H9 (cell line): ENCODE measurements at regions not wholly inside any gene's neighbourhood (a gene's known extent, or its start where the extent isn't known, plus 50 kb on each side); places are given as distances from the start of the nearest gene placed in this dataset.

ENCODE experiments used
- DNase-seq: peaks from one replicate; pipeline ENCODE4 v3.0.0-alpha.2; 2017
- H2AFZ ChIP-seq: one replicate; pipeline ENCODE4 v1.6.1; 2013; ENCODE audit warnings: mild to moderate bottlenecking, low read length, control low read depth, moderate library complexity
- H2AK5ac ChIP-seq: 2 replicates; pipeline ENCODE4 v1.6.1; 2013; ENCODE audit warnings: low read length, control low read depth, mixed read lengths; ENCODE audit not compliant: insufficient read length
- H2BK120ac ChIP-seq: one replicate; pipeline ENCODE4 v1.6.1; 2013; ENCODE audit warnings: low read depth, mild to moderate bottlenecking, low read length, control low read depth, inconsistent platforms; ENCODE audit not compliant: poor library complexity, severe bottlenecking
- H2BK12ac ChIP-seq: 2 replicates; pipeline ENCODE4 v1.6.1; 2013; ENCODE audit warnings: low read length, control low read depth, mixed read lengths, low read depth; ENCODE audit not compliant: insufficient read length
- H2BK15ac ChIP-seq: 2 replicates; pipeline ENCODE4 v1.6.1; 2013; ENCODE audit warnings: low read depth, low read length, control low read depth
- H2BK20ac ChIP-seq: one replicate; pipeline ENCODE4 v1.6.1; 2013; ENCODE audit warnings: low read depth, mild to moderate bottlenecking, low read length, control low read depth, inconsistent platforms; ENCODE audit not compliant: poor library complexity, severe bottlenecking
- H2BK5ac ChIP-seq: 2 replicates; pipeline ENCODE4 v1.6.1; 2013; ENCODE audit warnings: low read length, control low read depth, mixed read lengths; ENCODE audit not compliant: insufficient read length
- H3K14ac ChIP-seq: 2 replicates; pipeline ENCODE4 v1.6.1; 2013; ENCODE audit warnings: low read length, control low read depth; ENCODE audit not compliant: insufficient read depth
- H3K18ac ChIP-seq: 2 replicates; pipeline ENCODE4 v1.6.1; 2013; ENCODE audit warnings: low read depth, mild to moderate bottlenecking, mixed read lengths, low read length, control low read depth; ENCODE audit not compliant: insufficient read length
- H3K23ac ChIP-seq: 2 replicates; pipeline ENCODE4 v1.6.1; 2013; ENCODE audit warnings: low read length, control low read depth, mixed read lengths, low read depth; ENCODE audit not compliant: insufficient read length
- H3K23me2 ChIP-seq: 2 replicates; pipeline ENCODE4 v1.6.1; 2013; ENCODE audit warnings: low read depth, mild to moderate bottlenecking, mixed read lengths, low read length, control low read depth; ENCODE audit not compliant: insufficient read length, poor library complexity, severe bottlenecking
- H3K27ac ChIP-seq: 2 replicates; pipeline ENCODE4 v1.5.1; 2013; ENCODE audit warnings: low read length, control low read depth, mixed read lengths, low read depth; ENCODE audit not compliant: insufficient read length
- H3K27me3 ChIP-seq: 2 replicates; pipeline ENCODE4 v1.6.1; 2013; ENCODE audit warnings: low read length, control low read depth, inconsistent platforms; ENCODE audit not compliant: insufficient read depth
- H3K4ac ChIP-seq: 2 replicates; pipeline ENCODE4 v1.6.1; 2013; ENCODE audit warnings: low read depth, mild to moderate bottlenecking, control low read depth, inconsistent platforms, low read length, moderate library complexity
- H3K4me1 ChIP-seq: 2 replicates; pipeline ENCODE4 v1.6.1; 2013; ENCODE audit warnings: low read length, control low read depth, inconsistent platforms; ENCODE audit not compliant: insufficient read depth
- H3K4me2 ChIP-seq: 2 replicates; pipeline ENCODE4 v1.6.1; 2013; ENCODE audit warnings: low read length, control low read depth, mixed read lengths; ENCODE audit not compliant: insufficient read length, insufficient read depth
- H3K56ac ChIP-seq: 2 replicates; pipeline ENCODE4 v1.6.1; 2013; ENCODE audit warnings: low read depth, mild to moderate bottlenecking, mixed read lengths, low read length, control low read depth; ENCODE audit not compliant: insufficient read length
- H3K79me1 ChIP-seq: 2 replicates; pipeline ENCODE4 v1.6.1; 2013; ENCODE audit warnings: low read depth, mild to moderate bottlenecking, moderate library complexity, low read length, control low read depth, inconsistent platforms; ENCODE audit not compliant: insufficient read depth, poor library complexity, severe bottlenecking
- H3K79me2 ChIP-seq: 2 replicates; pipeline ENCODE4 v1.6.1; 2013; ENCODE audit warnings: low read length, control low read depth, inconsistent platforms; ENCODE audit not compliant: insufficient read depth
- H3K9ac ChIP-seq: 2 replicates; pipeline ENCODE4 v1.6.1; 2013; ENCODE audit warnings: low read length, control low read depth, mixed read lengths; ENCODE audit not compliant: insufficient read length; ENCODE audit errors: extremely low read depth
- H3K9me3 ChIP-seq: one replicate; pipeline ENCODE4 v1.6.1; 2013; ENCODE audit warnings: low read depth, low read length, inconsistent platforms; ENCODE audit not compliant: control insufficient read depth
- H3T11ph ChIP-seq: one replicate; pipeline ENCODE4 v1.6.1; 2013; ENCODE audit warnings: mild to moderate bottlenecking, low read length, control low read depth, inconsistent platforms
- H4K20me1 ChIP-seq: one replicate; pipeline ENCODE4 v1.6.1; 2013; ENCODE audit not compliant: control insufficient read depth, insufficient read length, insufficient read depth
- H4K5ac ChIP-seq: 2 replicates; pipeline ENCODE4 v1.6.1; 2013; ENCODE audit warnings: low read depth, mild to moderate bottlenecking, mixed read lengths, low read length, control low read depth; ENCODE audit not compliant: insufficient read length
- H4K8ac ChIP-seq: replicated peaks from 2 replicates; pipeline ENCODE4 v1.6.1; 2013; ENCODE audit warnings: low read length, control low read depth, mixed read lengths, low read depth; ENCODE audit not compliant: insufficient read length
- H4K91ac ChIP-seq: 2 replicates; pipeline ENCODE4 v1.6.1; 2013; ENCODE audit warnings: low read depth, mild to moderate bottlenecking, moderate library complexity, mixed read lengths, low read length, control low read depth; ENCODE audit not compliant: insufficient read length
- H3K27ac Mint-ChIP-seq, 3 experiments: 2 replicates in 2 of 3; 3 replicates in 1 of 3; pipeline ENCODE4 v1.8.0; 2020 to 2021; ENCODE audit warnings: mixed read lengths in 3 of 3, mild to moderate bottlenecking in 1 of 3, moderate library complexity in 1 of 3
- H3K27me3 Mint-ChIP-seq: 2 replicates; pipeline ENCODE4 v1.8.0; 2021; ENCODE audit warnings: low read depth, mild to moderate bottlenecking, moderate library complexity, mixed read lengths
- H3K36me3 Mint-ChIP-seq, 3 experiments: 2 replicates in 2 of 3; 3 replicates in 1 of 3; pipeline ENCODE4 v1.8.0; 2020 to 2021; ENCODE audit warnings: low read depth in 3 of 3, mixed read lengths in 3 of 3; ENCODE audit not compliant: insufficient read depth in 1 of 3
- H3K4me1 Mint-ChIP-seq, 2 experiments: 2 replicates each; pipeline ENCODE4 v1.8.0; 2020; ENCODE audit warnings: mixed read lengths in 2 of 2
- H3K4me3 Mint-ChIP-seq, 2 experiments: 2 replicates in 1 of 2; 3 replicates in 1 of 2; pipeline ENCODE4 v1.8.0; 2020 to 2021; ENCODE audit warnings: mild to moderate bottlenecking in 2 of 2, mixed read lengths in 2 of 2, moderate library complexity in 1 of 2
- H3K9me3 Mint-ChIP-seq, 2 experiments: 2 replicates in 1 of 2; 3 replicates in 1 of 2; pipeline ENCODE4 v1.8.0; 2020; ENCODE audit warnings: mild to moderate bottlenecking in 2 of 2, mixed read lengths in 2 of 2, moderate library complexity in 1 of 2
- CTCF ChIP-seq: fragments of 200-600 bp; sonication (generic); conservative IDR thresholded peaks from 3 replicates; pipeline ENCODE4 v1.8.0; 2021; ENCODE audit warnings: antibody characterized with exemption, mild to moderate bottlenecking
- WGBS: extraction: QIAGEN DNeasy Blood & Tissue Kit; methylation state at CpG from one replicate; pipeline ENCODE4 v1.1.7; 2013; ENCODE audit warnings: missing lambda C conversion rate, low lambda C conversion rate, mixed read lengths; ENCODE audit not compliant: insufficient read length; ENCODE audit errors: extremely low coverage; 5-methylcytosine and 5-hydroxymethylcytosine counted together

DNA sequence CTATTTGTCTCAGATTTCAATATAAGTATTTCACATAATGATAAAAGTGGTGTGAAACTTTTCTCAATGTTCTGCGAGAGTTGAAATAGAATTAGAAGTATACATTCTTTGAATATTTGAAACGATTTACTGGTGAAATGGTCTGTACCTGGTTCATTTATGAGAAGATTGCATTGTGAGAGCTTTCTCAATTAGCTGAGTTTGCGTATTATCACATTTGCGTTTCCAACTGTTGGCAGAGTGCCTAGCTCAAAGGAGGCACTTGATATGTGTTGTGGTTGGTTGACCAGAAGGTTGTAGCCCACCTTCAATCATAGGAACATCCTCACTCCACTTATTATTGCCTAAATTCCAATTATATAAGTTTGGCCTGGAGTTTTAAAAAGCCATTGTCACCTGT lies 58.8 kb upstream of the EXOC2 start:
- no peak overlapping the region for H3K27ac ChIP-seq
- H4K5ac ChIP-seq, result no peak overlapping the region
- H3K9ac ChIP-seq, result no peak overlapping the region
- no peak overlapping the region for H3K4ac ChIP-seq
- H3K27me3 ChIP-seq, result no peaks in the 10 kb centered on the region
- H3K18ac ChIP-seq, result no peak overlapping the region
- no peak overlapping the region for H2AK5ac ChIP-seq
- Mint-ChIP-seq H3K9me3 (no peaks in the 10 kb centered on the region; a peak in 1 of 5 replicates), H3K36me3 (peaks cover 0 to 5% (median 0%) of the 10 kb centered on the region in 3 experiments; a peak in 3 of 7 replicates), H3K4me1 (peaks cover 5 to 7% of the 10 kb centered on the region in 2 experiments), H3K27ac (no peak overlapping the region), H3K4me3 (no peak overlapping the region), H3K27me3 (no peaks in the 10 kb centered on the region)
- no peak overlapping the region for H2BK15ac ChIP-seq
- H3K4me2 ChIP-seq, result no peak overlapping the region
- H2BK120ac ChIP-seq, result no peak overlapping the region
- no peak overlapping the region for H4K8ac ChIP-seq
- no peak overlapping the region for H3K56ac ChIP-seq
- H3K23ac ChIP-seq, result no peak overlapping the region
- H4K91ac ChIP-seq, result no peak overlapping the region
- no peak overlapping the region for H2BK20ac ChIP-seq
- no peaks in the 10 kb centered on the region for H3K23me2 ChIP-seq
- no peaks in the 10 kb centered on the region for H3K79me2 ChIP-seq
- H2AFZ ChIP-seq, result no peak overlapping the region
- DNase-seq, result no peak
- H3K79me1 ChIP-seq, result no peaks in the 10 kb centered on the region
- no peaks in the 10 kb centered on the region for H4K20me1 ChIP-seq
- TF ChIP-seq CTCF, result no peak
- H3K9me3 ChIP-seq, result no peaks in the 10 kb centered on the region
- WGBS, result no CpG with 5 or more reads among the region's 4 CpGs
- no peak overlapping the region for H2BK12ac ChIP-seq
- H3K4me1 ChIP-seq, result no peaks in the 10 kb centered on the region
- no peak overlapping the region for H3K14ac ChIP-seq
- no peak overlapping the region for H3T11ph ChIP-seq
- no peak overlapping the region for H2BK5ac ChIP-seq
